Cardiac septum (tissue), 1 donor: ENCODE measurements at regions not wholly inside any gene's neighbourhood (a gene's known extent, or its start where the extent isn't known, plus 50 kb on each side); places are given as distances from the start of the nearest gene placed in this dataset.
"Not testable (repeated sequence)": the region's sequence is repeated elsewhere in the genome, so short reads cannot be mapped to it uniquely, and the experiment has no call there.

Experiments
- DNase-seq: peaks from one replicate; pipeline ENCODE4 v3.0.0-alpha.2; 2020; ENCODE audit warnings: low spot score
- intact Hi-C: fragments of 100-400 bp; cut with DNase I; formaldehyde crosslinking; loops from one replicate; pipeline ENCODE4 v1.14.0; 2022
- donor health status: DM: no; HTN: no; CAD: no.

DNA sequence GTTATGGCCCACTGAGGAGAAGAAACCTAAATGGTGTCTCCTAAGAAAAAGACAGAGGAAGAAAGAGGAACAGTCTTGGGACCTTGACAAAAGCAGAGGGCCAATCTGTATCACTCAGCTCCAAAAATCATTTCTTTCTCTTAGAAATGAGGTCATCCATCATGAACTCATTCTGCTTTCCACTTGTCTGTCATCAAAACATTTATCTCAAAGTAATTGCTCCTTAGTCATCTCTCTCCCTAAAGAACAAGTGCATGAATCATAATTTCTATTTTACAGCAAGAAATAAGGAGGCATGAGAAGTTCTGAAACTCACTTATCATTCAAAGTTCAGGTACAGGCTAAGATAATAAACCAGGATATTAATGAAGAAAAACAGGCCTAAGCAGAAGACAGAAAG lies 375.6 kb downstream of the KCNA4 start:
- no peak for DNase-seq
- intact Hi-C loops, result no loop called here

DNA sequence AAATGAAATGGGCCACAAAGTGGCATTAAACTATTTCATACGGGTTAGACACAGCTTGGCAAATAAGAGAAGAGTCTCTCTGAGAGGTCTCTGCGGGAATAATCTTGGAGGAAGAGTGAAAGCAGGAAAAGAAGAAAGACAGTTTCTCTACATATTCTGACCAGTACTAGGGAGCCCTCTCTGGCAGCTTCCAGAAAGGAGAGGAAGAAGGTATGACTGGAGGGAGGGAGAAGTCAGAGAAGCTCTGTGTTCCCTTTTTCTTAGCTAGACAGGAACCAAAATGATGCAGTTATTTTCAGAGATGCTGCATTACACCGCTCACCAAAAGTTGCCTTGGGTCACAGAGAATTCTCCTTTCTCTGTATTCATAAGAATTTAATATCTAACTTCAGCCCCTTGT lies 382.1 kb downstream of the KCNA4 start:
- intact Hi-C loops, result loop anchor here (10.0 kb wide), 1 partner anchor 180 kb away; no protein-coding TSS in a partner anchor

DNA sequence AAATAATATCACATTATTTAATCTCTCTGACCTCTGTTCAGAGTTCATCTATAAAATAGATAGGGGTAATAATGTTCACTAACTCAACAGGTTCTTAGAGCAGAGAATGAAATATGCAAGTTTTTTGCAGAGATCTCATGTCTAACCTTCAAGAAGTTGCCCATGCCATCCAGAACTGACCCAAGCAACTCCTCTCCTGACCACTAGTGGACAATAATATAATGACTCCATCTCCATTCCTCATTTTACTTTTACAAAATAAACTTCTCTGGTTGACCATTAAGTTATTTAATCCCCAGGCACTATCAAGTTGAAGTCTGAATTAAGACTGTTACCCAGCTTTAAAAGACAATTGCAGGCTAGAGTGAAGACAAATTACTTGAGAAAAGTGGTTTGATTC lies 382.6 kb downstream of the KCNA4 start:
- DNase-seq, result no peak
- intact Hi-C loops, result loop anchor here (10.0 kb wide), 1 partner anchor 179 kb away; no protein-coding TSS in a partner anchor

More for the DNA sequence above, 382.1 kb downstream of the KCNA4 start:
- no peak for DNase-seq

DNA sequence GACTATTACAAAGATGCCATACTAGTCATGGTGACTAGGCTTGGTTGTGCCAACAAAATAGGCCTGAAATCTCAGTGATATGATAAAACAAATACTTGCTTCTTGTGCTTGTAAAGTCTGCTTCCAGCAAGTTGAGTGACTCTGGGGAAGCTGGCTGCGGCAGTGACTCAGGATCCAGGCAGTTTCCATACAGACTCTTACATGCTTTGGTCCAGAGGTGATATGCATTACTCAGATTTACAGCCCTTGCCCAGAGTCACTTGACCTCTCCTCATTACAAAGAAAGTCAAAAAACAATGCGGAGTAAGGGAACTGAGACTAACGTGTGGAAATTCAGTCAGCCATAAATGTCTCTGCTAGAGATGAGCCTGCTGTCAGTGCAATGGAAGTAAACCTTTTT lies 387.5 kb downstream of the KCNA4 start:
- intact Hi-C loops, result no loop called here
- DNase-seq, result no peak

DNA sequence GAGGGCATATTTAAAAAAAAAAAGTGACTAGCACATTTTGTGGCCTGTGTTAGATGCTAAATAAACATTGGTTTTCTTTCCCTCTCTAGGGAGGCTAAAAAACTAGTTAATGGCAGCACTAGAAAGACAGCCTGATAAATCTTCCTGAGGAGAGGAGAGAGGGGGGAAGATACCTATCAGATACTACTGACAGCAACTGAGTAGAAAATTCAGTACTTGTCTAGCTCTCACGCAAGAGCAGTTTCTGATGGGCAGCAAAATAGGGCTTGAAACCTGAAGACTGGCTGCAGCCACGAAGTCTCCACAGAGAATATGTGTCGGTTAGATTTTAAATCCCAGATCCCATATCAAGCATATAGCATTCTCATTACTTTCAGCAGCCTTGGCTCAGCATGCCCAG lies 388.2 kb downstream of the KCNA4 start:
- intact Hi-C loops, result no loop called here
- DNase-seq, result no peak

DNA sequence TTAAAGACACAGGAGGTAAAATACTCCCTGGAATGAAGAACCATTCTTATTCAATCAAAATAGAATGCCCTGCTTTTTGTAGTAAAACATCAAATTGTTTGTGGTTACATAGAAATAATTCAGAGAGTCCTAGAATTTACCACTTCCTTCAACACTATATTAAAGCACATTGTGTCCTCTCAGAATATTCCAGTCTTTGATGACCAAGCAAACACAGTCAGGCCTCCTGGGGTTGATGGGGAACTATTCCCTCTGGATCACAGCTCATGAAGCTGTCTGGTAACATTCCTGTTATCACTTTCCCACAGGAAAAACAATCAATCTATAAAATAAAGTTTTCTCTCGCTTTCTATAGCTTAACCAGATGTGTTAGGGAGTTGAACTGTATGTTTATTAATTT lies 389.3 kb downstream of the KCNA4 start:
- intact Hi-C loops, result no loop called here
- DNase-seq, result no peak

DNA sequence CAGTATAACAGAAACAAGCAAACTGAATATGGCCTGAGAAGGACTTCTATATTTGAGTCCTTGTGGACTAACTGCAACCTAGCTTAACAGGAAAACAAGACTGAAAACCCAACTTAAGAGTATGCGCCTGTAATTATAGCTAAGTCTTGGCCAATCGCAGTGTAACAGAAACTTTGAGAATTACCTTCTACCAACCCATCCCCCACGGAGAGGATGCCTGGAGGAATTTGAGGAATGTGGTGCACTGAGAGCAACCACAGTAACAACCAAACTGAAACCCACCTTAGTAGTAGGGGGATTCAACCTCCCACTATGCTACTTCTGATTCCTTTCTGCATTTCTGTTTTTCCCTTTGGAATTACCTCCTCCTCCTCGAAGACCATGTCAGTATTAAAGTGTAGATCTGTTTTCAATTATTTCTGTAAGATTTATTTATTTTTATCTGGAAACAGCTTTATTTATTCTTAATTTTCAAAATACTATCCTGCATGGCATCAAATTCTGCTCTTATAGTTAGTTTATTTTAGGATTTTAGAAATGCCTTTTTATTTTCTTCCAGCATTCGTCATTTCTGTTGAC lies 393.6 kb downstream of the KCNA4 start:
- DNase-seq, result no peak
- intact Hi-C loops, result no loop called here

DNA sequence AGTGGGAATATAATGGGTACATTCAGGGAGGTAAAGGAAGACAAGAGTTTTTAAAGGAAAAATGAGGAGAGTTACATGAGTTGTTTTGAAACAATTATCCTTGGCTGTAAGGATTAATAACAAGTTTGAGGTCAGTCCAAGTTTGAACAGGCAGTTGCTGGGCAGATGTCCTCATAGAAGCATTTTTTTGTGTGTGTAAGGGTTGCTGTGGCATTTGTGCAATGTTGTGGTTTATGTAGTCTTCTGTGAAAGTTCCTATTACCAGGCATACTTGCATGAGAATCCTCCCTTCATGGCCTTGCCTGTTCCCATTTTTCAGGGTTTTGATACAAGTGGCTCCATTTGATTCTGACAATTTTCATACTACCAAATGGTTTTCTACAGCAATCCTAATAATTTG lies 400.2 kb downstream of the KCNA4 start:
- intact Hi-C loops, result no loop called here
- no peak for DNase-seq

DNA sequence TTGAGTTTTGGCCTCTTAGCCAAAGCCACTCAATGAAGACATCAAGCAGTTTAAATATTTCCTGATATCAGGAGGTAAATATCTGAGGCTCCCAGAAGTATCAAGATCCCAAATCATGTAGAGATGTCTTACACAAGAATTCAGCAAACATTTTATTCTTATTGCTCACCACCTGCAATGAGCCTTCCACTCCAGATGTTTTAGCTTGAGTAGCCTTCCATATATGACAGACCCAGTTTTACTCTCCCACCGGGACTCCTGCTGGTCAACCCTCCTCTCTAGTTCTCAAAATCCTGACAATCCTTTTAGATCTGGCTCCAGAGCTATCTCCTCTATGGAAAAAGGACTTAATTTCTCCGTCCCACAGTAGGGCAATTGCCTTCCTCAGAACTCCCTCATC lies 404.4 kb downstream of the KCNA4 start:
- DNase-seq, result no peak
- intact Hi-C loops, result no loop called here

DNA sequence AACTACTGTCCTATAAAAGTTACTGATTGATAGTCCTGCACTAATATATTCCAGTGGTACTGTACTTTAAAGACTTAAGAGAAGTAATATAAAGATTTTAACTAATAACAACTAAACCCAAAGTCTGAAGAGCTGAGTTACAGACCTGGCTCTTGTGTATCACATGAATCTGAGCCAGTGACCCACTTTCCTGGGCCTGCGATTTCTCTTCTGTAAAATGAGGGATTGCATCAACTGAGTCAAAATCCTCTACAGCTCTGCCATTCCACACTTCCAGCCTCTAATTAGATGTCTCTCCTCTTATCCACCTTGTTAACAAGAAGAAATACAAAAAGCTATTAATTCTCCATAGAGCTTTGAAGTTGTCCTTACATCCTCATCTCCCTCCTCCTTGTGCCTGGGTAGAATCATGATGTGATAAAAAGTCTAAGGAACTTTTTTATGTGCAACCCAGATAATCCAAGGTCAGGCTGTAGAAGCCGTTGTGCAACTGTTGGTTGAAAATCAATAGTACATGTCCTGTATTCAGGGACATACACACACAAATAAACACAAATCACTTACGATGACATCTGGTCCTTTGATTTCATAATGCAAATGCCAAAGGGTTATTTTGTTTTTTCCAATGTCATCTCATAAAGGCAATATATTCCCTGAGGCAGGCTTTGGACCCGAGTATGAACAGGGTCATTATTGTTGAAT lies 410.3 kb downstream of the KCNA4 start:
- intact Hi-C loops, result no loop called here
- no peak for DNase-seq

DNA sequence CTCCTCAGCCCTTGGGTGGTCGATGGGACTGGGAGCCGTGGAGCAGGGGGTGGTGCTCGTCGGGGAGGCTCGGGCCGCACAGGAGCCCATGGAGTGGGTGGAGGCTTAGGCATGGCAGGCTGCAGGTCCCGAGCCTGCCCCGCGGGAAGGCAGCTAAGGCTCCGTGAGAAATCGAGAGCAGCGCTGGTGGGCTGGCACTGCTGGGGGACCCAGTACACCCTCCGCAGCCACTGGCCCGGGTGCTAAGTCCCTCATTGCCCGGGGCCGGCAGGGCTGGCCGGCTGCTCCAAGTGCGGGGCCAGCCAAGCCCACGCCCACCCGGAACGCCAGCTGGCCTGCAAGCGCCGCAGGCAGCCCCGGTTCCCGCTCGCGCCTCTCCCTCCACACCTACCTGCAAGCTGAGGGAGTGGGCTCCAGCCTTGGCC lies 416.7 kb downstream of the KCNA4 start:
- intact Hi-C loops, DNase-seq: not testable (repeated sequence)

DNA sequence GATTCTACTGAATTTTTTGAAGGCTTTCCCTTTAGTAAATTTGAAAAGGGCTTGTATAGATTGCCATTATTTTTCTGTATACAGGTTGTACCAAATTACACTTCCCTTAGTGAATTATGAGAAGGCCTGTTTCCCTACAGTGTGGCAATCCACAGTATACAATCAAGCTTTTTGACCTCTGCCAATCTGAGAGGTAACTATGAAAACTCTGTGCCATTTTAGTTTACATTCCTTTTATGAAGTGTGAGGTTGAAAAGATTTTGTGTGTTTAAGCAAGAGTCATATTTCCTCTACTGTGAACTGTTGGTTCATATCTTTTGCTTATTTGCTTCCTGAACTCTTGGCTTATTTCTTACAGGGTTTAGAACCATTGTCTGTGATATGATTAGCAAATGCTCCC lies 432.5 kb downstream of the KCNA4 start:
- intact Hi-C loops, result no loop called here
- no peak for DNase-seq

DNA sequence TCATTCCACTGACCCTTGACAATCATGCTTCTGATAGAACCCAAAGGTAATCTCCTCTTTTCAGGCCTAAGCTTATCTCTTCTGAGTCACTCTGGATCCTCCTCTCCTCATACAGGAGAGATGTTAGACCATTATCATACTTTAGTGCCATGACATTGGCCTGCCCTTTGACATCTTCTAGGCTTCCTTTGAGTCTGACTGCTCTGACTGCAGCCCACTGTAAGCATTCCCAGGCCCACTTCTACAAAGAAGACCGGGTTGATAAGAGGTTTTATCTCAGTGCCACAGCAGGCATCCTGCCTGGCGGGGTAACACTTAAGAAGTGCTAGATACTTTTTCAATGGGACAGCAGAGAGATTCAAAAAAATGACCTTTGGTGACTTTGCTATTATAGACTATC lies 438.0 kb downstream of the KCNA4 start:
- intact Hi-C loops, result no loop called here
- no peak for DNase-seq

DNA sequence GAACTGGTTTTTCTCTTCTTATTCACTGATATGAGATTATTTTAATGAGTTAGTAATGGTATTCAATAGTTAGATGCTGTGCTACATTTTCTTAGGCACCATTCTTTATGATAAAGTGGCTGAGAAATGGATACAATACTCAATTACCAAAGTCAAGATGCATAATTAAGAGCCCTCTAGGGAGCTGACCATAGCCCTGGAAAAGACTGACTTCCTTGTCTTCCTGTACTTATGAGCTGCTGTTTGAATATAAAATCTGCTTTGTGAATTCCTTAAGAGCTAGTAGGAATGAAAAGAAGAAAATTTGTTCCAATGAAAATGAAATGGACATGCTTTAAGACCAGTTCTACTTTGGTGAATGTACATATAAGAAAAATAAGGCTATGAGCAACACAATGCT lies 452.3 kb downstream of the KCNA4 start:
- DNase-seq, result no peak
- intact Hi-C loops, result no loop called here

DNA sequence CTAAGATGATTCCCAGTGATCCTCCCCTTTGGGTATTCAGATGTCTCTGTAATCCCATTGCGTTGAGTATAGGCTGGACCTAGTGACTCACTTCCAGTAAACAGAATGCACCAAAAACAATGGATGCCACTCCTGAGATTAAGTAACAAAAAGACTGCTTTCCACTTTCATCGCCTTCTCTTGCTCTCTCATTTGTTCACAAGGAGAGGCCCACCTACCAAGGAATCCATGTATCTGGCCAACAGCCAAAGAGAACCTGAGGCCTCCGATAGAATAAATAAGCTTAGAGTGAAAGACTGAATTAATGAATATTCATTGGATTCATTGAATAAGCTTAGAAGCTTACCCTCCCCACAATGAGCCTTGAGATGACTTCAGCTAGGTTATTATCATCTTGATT lies 454.6 kb downstream of the KCNA4 start:
- intact Hi-C loops, result no loop called here
- DNase-seq, result no peak

DNA sequence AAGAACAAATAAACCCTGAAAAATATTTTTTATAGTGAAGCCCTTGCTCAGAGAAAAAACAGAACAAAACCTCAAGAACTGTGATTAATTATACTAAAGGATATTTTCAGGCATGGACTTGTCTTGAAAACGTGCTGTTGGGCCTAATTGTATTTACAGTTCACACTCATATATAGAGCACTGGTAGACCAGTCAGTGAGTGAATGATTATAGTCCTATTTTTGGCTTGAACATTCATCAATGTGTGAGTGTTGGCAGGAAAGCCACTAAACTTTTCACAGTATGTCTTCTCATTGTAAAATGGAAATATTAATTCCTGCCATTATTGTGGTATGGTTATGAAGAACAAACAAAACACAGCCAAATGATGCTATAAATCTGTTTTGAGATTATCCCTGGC lies 462.8 kb downstream of the KCNA4 start:
- DNase-seq, result no peak
- intact Hi-C loops, result no loop called here

DNA sequence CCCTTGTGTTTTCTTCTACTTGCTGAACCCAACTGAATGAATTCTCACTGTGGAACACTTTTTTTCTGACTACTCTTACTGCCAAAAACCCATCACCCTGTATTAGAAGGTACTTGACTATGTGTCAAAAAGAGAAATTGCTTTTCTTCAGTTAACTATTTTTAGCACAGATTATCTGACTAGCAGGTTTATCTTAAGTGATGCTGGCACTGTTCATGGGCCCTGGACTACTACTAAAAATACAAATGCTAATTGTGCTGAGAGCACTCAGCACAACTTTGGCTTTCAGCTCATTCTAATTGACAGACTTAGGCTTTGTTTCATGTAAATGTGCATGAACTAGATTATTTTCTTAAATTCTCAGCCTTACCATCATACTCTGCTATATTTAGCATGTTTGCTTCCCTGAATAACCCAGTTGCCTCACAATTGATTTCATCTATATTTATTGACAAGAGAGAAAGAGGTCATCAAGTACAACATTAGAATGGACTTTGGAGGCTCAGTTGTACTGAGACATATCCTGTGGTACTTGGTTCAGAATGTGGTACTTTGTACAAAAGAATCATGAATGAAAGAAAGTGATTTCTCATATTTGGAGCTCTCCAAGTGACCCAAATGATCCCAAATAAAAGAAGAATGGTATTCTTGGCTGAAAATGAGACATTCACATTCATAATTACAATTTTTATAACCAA lies 478.3 kb downstream of the KCNA4 start:
- no peak for DNase-seq
- intact Hi-C loops, result loop anchor here (10.0 kb wide), 1 partner anchor 236 kb away; no protein-coding TSS in a partner anchor

DNA sequence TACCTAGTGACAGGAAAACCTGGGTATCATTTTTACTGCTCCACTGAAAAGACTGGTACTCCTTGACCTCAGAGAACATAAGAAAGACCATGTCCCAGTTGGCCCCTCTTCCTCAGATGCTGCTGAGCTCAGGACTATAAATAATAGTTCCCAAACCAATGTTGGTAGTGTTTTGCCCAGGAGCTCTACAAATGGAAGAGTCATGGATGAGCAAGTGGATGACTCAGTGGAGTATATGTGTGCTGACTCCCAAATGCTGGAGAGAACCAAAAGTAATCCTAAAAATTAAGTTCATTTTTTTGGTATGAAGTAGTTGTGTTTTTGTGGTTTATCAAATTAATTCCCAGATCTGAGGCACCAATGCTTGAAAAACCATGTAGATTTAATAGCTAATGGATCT lies 482.0 kb downstream of the KCNA4 start:
- intact Hi-C loops, result loop anchor here (10.0 kb wide), 1 partner anchor 240 kb away; no protein-coding TSS in a partner anchor
- DNase-seq, result no peak

DNA sequence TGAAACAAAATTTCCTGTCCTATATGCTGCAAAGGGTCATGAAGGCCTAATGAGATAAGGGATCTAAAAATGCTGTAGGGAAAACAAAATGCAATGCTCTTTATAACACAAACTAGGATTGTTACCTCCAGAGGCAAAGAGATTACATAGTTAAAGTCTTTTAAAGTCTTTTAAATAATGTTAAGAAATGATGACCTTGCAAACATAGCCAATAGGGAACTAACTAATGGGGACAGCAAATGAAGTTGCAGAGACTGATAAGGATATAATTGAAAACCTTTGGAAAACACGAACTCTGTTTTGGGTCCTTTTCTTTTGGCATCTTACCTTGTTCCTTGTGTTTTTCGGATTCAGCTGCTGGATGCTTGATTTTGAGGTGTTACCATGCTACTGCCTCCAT lies 485.9 kb downstream of the KCNA4 start:
- DNase-seq, result no peak
- intact Hi-C loops, result loop anchor here (10.0 kb wide), 1 partner anchor 244 kb away; no protein-coding TSS in a partner anchor

DNA sequence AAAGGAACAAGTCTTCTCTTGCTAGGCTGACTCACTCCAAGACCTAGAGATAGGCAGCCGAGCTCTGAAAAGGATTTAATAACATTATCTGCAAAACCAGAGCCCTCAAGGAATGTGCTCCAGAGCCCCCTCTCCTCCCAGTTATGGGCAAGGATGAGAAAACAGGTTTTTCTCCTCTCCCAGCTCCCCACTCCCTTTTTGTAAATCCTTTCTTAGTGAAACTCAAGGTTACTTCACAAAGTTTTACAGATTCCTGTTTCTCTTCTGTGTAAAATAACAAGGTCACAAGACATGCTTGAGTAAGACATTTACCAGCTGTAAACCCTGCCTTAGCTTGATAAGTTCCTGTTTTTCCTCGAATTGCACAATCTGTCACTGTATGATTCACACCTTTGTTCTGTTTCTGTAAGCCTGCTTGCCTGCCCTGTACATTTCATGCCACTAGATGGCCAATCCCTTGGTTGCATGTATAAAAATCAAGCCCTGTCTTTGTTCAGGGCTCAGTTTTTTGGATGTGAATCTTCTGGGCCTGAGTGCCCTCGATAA lies 489.4 kb downstream of the KCNA4 start:
- intact Hi-C loops, result no loop called here
- DNase-seq, result no peak
